ENCODE measurements at regions not wholly inside any gene's neighbourhood (a gene's known extent, or its start where the extent isn't known, plus 50 kb on each side); places are given as distances from the start of the nearest gene placed in this dataset.

DNA sequence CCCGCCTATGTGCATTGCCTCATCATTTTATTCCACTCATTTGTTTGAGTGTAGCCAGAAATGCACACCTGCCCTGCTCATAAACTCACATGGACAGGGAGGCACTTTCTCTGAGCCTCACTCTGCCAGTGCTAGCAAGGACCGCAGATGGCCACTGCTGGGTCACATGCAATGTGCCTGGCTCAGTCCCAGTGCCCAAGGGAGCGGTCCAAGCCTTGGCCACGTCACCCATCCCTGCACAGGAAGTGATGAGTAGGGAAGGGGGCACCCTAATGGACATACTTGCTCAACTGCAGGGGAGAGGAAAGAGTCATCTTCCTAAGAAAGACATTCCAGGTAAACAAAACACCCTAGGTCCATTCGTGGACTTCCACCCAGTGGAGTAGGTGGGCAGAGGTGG is 630.9 kb downstream of the IRX1 start:
- no peak overlapping the region for H3K9ac ChIP-seq (replicated peaks; ENCODE audit: extremely low read depth, insufficient read depth, low read length)
- no peak overlapping the region for H2AFZ ChIP-seq (ENCODE audit: low read depth, low read length)
- no peaks in the 10 kb centered on the region for H3K4me1 ChIP-seq (ENCODE audit: control insufficient read depth, extremely low read depth, insufficient read depth, low read length)
- ChIA-PET CTCF (no interaction called here), POLR2A (no interaction called here)
- TF ChIP-seq POLR2AphosphoS5 (IDR thresholded peaks at IDR 0.05; ENCODE audit: insufficient read depth, low read depth, low read length) (no peak), JUN (IDR thresholded peaks at IDR 0.05; ENCODE audit: borderline replicate concordance, insufficient read depth, insufficient read length, low read depth) (no peak), GATA2 (IDR thresholded peaks at IDR 0.05; ENCODE audit: insufficient read depth, insufficient read length, low read depth, low read length) (no peak), FOS (IDR thresholded peaks at IDR 0.05; ENCODE audit: borderline replicate concordance, insufficient read depth, low read length) (no peak)
- dilution Hi-C loops (cut with MboI; ENCODE audit: extremely low pct_ligation_motif_present, low sequenced_read_pairs) (no loop called here), intact Hi-C loops (cut with micrococcal nuclease) (no loop called here)
- no peaks in the 10 kb centered on the region for H3K27me3 ChIP-seq (ENCODE audit: control insufficient read depth in 2 of 2, insufficient read depth in 2 of 2, low read length in 2 of 2)
- H3K9me3 ChIP-seq (replicated peaks; ENCODE audit: control insufficient read depth, insufficient read depth, low read length), result peaks cover 4% of the 10 kb centered on the region
- H3K4me3 ChIP-seq (replicated peaks in 1 of 3; ENCODE audit: insufficient read depth in 1 of 3, low read depth in 1 of 3, low read length in 3 of 3), result no peak overlapping the region
- no peak overlapping the region for H3K4me2 ChIP-seq (ENCODE audit: insufficient read depth, low read length)
- H3K9me1 ChIP-seq (replicated peaks; ENCODE audit: control insufficient read depth, extremely low read depth, insufficient read depth, low read length), result no peaks in the 10 kb centered on the region
- no TSS peak for BruUV-seq (replicated peaks)
- no peak for FAIRE-seq
- no peak for DNase-seq (ENCODE audit: low read depth, low spot score)
- H4K20me1 ChIP-seq (replicated peaks; ENCODE audit: control insufficient read depth, extremely low read depth, insufficient read depth, low read length), result no peaks in the 10 kb centered on the region
- H3K27ac ChIP-seq (ENCODE audit: insufficient read depth, low read depth, low read length), result no peak overlapping the region
- H3K79me2 ChIP-seq (ENCODE audit: control insufficient read depth, insufficient read depth, low read length), result no peaks in the 10 kb centered on the region
- no peaks in the 10 kb centered on the region for H3K36me3 ChIP-seq (ENCODE audit: control insufficient read depth in 2 of 2, extremely low read depth in 1 of 2, insufficient read depth in 2 of 2, low read length in 2 of 2)

DNA sequence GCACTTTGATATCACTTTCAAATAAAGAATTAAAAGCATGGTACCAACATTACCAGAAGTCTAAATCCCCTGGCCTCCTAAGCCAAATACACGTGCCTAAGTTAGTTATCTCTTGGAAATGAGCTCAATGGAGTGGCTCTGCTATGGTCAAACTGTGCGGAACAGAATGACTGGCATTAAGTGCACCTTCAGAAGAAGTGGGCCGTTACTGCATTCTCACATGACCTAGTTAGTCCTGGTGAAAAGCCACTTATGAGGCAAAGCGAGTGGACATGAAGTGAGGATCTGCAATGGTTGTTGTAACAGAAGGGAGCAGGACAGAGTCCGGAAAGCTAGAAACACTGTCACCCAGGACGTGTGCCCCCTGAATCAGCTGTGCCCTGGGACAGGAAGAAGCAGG is 633.1 kb downstream of the IRX1 start:
- no peak overlapping the region for H3K4me3 ChIP-seq (replicated peaks in 1 of 3; ENCODE audit: insufficient read depth in 1 of 3, low read depth in 1 of 3, low read length in 3 of 3)
- no TSS peak for BruUV-seq (replicated peaks)
- no peaks in the 10 kb centered on the region for H4K20me1 ChIP-seq (replicated peaks; ENCODE audit: control insufficient read depth, extremely low read depth, insufficient read depth, low read length)
- H2AFZ ChIP-seq (ENCODE audit: low read depth, low read length), result no peak overlapping the region
- FAIRE-seq (no peak), DNase-seq (ENCODE audit: low read depth, low spot score) (no peak)
- no peaks in the 10 kb centered on the region for H3K79me2 ChIP-seq (ENCODE audit: control insufficient read depth, insufficient read depth, low read length)
- no peaks in the 10 kb centered on the region for H3K4me1 ChIP-seq (ENCODE audit: control insufficient read depth, extremely low read depth, insufficient read depth, low read length)
- ChIA-PET POLR2A (no interaction called here), CTCF (no interaction called here)
- H3K9me3 ChIP-seq (replicated peaks; ENCODE audit: control insufficient read depth, insufficient read depth, low read length), result peaks cover 2% of the 10 kb centered on the region
- TF ChIP-seq, protein P1, sequence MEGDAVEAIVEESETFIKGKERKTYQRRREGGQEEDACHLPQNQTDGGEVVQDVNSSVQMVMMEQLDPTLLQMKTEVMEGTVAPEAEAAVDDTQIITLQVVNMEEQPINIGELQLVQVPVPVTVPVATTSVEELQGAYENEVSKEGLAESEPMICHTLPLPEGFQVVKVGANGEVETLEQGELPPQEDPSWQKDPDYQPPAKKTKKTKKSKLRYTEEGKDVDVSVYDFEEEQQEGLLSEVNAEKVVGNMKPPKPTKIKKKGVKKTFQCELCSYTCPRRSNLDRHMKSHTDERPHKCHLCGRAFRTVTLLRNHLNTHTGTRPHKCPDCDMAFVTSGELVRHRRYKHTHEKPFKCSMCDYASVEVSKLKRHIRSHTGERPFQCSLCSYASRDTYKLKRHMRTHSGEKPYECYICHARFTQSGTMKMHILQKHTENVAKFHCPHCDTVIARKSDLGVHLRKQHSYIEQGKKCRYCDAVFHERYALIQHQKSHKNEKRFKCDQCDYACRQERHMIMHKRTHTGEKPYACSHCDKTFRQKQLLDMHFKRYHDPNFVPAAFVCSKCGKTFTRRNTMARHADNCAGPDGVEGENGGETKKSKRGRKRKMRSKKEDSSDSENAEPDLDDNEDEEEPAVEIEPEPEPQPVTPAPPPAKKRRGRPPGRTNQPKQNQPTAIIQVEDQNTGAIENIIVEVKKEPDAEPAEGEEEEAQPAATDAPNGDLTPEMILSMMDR (IDR thresholded peaks at IDR 0.05; ENCODE audit: extremely low read depth in 1 of 2, insufficient read depth in 1 of 2, low read depth in 1 of 2, low read length in 2 of 2), result no peak
- TF ChIP-seq EZH2 (IDR thresholded peaks at IDR 0.05; ENCODE audit: borderline replicate concordance, low read depth, low read length, severe bottlenecking), result no peak
- no peak for TF ChIP-seq POLR2A (IDR thresholded peaks at IDR 0.05; ENCODE audit: low read depth, low read length)
- no peak for TF ChIP-seq GATA2 (IDR thresholded peaks at IDR 0.05; ENCODE audit: insufficient read depth, insufficient read length, low read depth, low read length)
- TF ChIP-seq POLR2AphosphoS5 (IDR thresholded peaks at IDR 0.05; ENCODE audit: insufficient read depth, low read depth, low read length), result no peak
- TF ChIP-seq MYC (IDR thresholded peaks at IDR 0.05; ENCODE audit: low read depth, low read length), result no peak
- TF ChIP-seq FOS (IDR thresholded peaks at IDR 0.05; ENCODE audit: borderline replicate concordance, insufficient read depth, low read length), result no peak
- no peak for TF ChIP-seq JUN (IDR thresholded peaks at IDR 0.05; ENCODE audit: borderline replicate concordance, insufficient read depth, insufficient read length, low read depth)
- TF ChIP-seq, protein P2, sequence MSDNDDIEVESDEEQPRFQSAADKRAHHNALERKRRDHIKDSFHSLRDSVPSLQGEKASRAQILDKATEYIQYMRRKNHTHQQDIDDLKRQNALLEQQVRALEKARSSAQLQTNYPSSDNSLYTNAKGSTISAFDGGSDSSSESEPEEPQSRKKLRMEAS (IDR thresholded peaks at IDR 0.05; ENCODE audit: insufficient read depth, insufficient read length), result no peak
- dilution Hi-C loops (cut with MboI; ENCODE audit: extremely low pct_ligation_motif_present, low sequenced_read_pairs) (no loop called here), intact Hi-C loops (cut with micrococcal nuclease) (no loop called here)
- H3K9me1 ChIP-seq (replicated peaks; ENCODE audit: control insufficient read depth, extremely low read depth, insufficient read depth, low read length), result no peaks in the 10 kb centered on the region
- H3K9ac ChIP-seq (replicated peaks; ENCODE audit: extremely low read depth, insufficient read depth, low read length), result no peak overlapping the region
- no peaks in the 10 kb centered on the region for H3K36me3 ChIP-seq (ENCODE audit: control insufficient read depth in 2 of 2, extremely low read depth in 1 of 2, insufficient read depth in 2 of 2, low read length in 2 of 2)
- H3K4me2 ChIP-seq (ENCODE audit: insufficient read depth, low read length), result no peak overlapping the region
- H3K27ac ChIP-seq (ENCODE audit: insufficient read depth, low read depth, low read length), result no peak overlapping the region
- H3K27me3 ChIP-seq (ENCODE audit: control insufficient read depth in 2 of 2, insufficient read depth in 2 of 2, low read length in 2 of 2), result no peaks in the 10 kb centered on the region
